ENCODE measurements at regions not wholly inside any gene's neighbourhood (a gene's known extent, or its start where the extent isn't known, plus 50 kb on each side); places are given as distances from the start of the nearest gene placed in this dataset.
"Not testable (repeated sequence)": the region's sequence is repeated elsewhere in the genome, so short reads cannot be mapped to it uniquely, and the experiment has no call there.

DNA sequence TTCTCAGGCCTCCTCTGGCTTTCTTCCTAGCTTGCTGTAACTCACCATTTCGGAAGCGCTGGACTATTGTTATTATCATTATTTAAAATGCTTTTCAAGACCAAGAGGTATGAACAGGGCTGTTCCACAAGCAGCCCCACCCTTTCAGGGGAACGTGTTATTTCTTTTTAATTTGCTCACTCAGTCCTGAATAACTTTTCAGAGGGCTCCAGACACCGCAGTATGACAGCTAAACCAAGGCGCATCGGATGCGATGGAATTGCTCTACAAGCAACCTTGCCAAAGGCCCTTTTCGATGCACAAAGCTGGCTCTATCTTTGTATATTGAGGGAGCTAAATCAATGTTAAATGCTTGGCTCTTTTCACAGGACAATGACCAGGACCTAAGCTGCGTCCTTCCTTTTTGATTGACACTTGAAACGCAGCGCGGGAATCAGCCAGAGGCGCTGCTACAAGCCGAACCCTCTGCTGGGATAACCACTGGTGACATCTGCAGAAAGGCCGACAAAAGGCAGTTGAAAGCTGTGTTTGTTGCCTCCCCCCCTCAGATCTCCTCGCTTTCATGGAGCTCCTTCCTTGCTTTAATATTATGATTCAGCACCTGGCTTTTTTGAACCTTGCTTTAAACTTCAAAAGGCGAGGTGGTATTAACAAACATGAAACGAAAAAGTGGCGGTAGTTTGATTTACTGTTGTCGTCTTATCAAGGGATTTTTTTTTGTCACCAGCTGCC is 204.7 kb upstream of the PROX1 start:
- no peak for DNase-seq (ENCODE audit: low read depth)

GRCh38 chr1:213783893-213784292 is 203.9 kb upstream of the PROX1 start:
- no peak for DNase-seq (ENCODE audit: low read depth)

DNA sequence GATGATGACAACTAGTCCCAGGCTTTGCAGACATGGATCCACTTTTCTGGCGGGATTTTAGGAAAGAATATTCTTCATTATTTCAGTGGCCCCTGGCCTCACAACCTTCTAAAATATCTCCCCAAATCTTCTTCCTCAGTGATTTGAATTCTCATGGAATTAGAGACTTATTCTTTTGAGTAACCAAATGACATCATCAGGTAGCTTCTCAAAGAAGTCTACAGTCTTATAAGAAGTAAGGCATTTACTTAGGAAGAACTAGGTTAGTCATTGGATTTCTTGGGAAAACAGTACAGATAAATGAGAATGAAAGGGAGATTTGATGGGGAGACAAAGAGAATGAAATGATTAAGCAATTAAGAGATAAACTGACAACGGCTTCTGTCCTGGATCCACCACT is 201.1 kb upstream of the PROX1 start:
- DNase-seq (ENCODE audit: low read depth), result no peak

DNA sequence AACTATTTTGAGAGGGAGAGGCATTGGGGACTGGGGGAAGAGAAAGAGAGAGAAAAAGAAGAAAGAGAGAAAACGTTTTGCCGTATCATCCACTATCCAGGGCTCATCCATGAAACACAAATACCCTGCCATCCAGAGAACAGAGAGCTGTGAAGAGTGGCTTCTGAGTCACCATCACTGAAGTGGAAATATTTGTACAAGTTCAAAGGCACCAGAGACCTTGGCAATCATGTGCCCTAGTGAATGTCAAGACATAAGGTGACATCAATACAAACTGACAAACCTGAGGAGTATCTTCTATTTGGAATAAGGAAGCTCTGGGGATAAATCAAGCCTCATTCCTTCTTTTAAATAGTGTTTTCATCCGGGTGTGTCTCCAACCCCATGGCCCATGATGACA is 197.2 kb upstream of the PROX1 start:
- no peak for DNase-seq (ENCODE audit: low read depth)

DNA sequence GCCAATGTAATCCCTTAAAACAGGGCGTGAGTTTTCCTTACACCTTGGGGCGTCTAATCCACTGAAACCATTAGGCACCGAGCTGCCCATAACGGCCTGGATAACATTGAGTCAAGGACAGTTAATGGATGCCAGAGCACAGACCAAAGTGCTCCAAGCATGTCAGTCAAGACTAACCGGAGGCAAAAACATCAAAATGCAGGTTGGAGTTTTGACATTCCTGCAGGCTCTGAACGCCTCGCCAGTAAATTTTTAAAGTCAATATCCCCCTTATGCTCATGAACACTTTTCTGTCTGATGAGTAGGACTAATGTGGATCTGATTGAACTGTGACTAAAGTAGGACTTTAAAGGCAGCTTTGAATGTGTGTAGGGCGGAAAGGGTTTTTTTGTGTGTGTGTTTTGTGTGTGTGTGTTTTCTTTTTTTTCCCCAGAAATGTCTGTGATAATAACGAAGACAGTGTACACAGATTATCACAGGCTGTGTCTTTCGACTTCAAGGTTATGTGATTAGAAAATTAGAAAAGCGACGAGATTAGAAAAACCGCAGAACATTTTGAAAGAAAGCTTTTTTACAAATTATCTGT is 194.2 kb upstream of the PROX1 start:
- DNase-seq (ENCODE audit: low read depth), result no peak

DNA sequence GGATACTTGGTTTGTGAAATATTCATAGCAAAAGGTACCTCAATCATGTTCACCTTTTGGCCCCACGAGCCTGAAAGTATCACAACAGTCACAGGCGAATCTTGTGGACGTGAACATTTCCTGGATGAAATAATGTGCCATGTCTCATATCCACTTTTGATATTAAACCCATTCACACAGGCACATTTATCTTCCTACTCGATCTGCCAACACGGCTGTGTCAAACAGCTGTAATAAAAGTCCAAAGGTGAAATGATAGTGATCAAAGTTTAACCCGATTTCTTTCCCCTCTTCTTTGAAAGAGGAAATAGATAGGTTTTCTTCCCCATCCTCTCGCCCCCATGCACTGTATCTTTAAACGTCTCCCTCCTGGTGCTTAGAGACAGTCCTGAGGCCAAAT is 191.2 kb upstream of the PROX1 start:
- no peak for DNase-seq (ENCODE audit: low read depth)

DNA sequence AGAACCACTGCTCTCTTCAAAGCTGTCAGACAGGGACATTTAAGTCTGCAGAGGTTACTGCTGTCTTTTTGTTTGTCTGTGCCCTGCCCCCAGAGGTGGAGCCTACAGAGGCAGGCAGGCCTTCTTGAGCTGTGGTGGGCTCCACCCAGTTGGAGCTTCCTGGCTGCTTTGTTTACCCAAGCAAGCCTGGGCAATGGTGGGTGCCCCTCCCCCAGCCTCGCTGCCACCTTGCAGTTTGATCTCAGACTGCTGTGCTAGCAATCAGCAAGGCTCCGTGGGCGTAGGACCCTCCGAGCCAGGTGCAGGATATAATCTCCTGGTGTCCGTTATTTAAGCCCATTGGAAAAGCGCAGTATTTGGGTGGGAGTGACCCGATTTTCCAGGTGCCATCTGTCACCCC is 179.5 kb upstream of the PROX1 start:
- DNase-seq (ENCODE audit: low read depth), result not testable (repeated sequence)

DNA sequence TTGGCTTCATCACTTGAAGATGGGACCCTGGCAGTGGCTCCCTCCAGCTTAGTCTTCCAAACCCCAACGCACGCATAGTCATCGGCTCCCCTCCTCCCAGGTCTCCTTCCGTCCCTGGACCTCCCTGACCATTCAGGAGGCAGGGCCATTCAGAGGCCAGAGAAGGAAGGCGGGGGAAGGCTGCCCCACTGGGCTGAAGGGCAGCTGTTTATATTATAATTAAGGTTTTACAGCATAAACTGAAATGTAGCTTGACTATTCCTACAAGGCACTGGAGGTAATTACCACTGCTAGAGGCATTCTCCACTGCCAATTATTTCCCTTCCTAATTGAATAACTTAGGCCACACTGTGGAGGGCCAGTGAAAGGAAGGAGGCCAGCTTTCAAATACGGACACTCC is 170.6 kb upstream of the PROX1 start:
- no peak for DNase-seq (ENCODE audit: low read depth)

- no peak for DNase-seq (ENCODE audit: low read depth)
Measured at GRCh38 chr1:213820362-213821149, 167.2 kb upstream of the PROX1 start.

DNA sequence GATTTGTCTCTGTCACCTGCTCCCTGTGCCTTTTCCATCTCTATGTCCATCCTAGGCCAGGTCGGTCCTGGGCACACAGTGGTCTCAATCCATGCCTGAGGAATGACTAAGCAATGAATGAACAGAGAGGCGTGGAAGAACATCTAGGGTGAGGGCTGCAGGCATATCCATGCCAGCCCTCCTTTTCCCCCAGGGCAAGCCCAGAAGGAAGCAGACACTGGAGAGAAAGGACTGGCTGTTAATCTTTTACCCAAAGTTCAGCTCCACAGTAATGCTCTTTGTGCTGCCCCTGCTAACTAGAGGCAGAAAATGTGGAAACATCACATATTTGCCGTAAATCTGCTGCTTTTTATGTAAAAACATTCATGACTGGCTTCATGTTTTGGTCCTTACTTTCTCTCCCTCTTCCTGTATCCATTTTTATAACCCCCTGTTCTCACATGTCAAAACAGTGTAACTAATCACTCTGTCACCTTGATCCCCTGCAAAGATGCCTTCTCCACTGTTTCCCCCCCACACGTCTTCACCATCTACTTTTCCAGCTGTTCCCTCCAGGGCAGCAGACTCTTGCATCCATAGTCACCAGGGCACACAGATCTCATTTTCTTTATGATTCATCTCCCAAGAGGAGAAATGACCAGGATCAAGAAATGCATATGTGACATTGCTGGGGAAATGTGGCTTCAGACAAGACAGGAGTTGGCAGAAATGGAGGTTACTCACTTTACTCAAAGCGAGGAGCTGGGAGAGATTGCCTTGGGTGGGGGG is 166.4 kb upstream of the PROX1 start:
- DNase-seq (ENCODE audit: low read depth), result no peak

- DNase-seq (ENCODE audit: low read depth), result no peak
Measured at GRCh38 chr1:213821943-213822334, 165.8 kb upstream of the PROX1 start.

DNA sequence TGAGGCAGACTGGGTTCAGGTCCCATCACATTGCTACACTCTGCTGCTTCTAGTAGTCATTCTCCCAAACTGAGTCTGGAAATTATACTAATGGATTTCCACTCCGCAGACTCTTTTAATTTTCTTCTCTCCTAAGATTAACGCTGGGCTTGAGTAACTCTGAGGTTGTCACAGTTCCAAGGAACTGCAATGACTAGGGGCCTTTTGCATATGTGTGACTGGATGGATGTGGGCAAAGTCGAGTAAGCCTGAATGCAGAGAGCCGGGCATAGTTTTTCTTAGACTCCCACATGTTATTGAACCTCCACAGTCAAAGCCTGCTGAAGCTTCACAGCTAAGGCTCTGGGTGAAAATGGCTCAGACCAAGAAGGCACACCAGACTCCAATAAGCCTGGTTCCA is 160.9 kb upstream of the PROX1 start:
- no peak for DNase-seq (ENCODE audit: low read depth)

- DNase-seq (ENCODE audit: low read depth), result no peak
Measured at GRCh38 chr1:213828867-213829266, 158.9 kb upstream of the PROX1 start.

DNA sequence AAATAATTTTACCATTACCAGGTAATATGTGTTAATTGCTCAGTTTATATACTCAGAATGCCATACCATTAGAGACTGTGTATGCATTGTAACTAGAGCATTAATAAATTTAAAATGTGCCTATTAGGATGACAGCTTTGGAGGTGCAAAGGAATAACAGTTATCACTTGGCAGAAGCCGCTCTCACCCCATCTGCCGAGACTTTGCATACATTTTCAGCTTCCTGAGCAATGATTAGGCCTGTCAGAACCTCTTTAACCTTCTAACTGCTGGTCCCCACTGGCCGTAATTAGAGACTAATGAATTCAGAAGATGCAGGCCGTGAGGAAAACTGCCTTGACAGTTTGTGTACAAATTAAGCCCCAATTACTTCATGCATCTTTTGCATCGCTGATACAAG is 158.0 kb upstream of the PROX1 start:
- no peak for DNase-seq (ENCODE audit: low read depth)

DNA sequence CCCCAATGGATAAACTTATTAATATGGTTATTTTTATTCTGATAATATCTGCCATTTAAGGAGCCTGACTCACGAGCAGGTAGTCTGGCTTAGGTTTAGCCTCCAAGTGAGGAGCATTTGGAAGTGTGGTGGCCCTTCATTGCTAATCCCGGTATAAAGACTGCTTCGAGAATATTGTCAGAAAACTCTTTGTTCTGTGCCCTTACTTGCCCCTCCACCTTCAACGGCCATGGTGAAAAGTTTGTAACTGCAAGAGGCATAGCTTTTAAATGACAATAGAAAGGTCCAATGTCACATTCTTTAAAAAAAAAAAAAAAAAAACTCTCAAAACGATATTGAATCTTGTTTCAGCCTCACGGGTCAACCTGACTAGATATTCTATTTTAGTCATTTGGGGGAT is 157.4 kb upstream of the PROX1 start:
- no peak for DNase-seq (ENCODE audit: low read depth)

DNA sequence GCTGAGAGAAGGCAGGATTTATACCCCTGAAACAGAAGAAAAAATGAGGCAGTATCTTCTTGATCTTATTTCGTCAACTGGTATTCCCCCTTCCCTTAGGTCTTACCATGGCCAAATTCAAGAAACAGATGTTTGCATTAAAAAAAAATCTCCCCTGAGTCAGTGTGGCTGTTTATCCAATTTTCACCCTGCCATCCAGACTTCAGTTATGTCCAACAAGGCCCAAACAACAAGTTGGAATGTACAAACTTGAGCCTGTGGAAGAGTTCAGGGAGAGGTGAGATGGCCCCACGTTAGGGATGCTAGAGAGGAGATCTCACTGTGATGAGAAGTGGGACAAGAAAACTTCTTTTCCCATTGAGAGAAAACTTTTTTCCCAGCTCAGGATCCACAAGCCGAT is 147.2 kb upstream of the PROX1 start:
- DNase-seq (ENCODE audit: low read depth), result no peak

GRCh38 chr1:213844632-213845031 is 143.1 kb upstream of the PROX1 start:
- DNase-seq (ENCODE audit: low read depth), result no peak

DNA sequence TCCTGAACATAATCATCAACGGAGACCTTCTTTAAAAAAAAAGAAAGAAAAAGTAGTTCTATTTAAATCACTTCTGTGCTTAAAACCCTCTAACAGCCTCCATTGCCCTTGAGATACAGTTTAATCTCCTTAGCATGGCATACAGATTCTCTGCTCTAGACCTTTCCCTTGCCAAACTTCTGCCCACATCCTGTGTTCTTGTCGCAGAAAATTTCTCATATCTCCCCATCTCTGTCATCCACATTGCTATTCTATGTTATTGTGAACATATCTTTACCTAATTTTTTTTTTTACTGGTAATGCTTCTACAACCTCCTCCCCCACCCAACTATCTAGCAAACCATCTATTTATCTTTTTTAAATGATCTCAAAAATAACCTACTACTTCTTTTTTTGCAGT is 135.7 kb upstream of the PROX1 start:
- no peak for DNase-seq (ENCODE audit: low read depth)

DNA sequence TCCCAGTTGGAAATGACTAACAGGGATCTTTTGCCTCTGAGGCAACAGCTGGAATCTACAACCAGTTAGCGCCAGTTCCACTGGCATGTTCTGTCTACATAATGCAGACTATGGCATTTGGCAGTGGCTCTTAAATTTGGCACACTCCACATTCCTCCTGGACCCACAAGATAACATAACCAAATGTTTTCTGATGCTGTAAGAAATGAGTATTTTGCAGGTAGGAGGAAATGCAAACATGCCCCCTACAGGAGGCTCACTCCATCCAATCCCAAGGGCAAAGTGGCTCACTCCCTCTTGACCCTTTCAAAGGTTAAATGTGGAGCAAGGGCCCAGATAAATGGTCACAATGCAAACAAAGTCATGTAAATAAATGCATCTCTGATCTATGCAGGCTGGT is 129.2 kb upstream of the PROX1 start:
- no peak for DNase-seq (ENCODE audit: low read depth)

DNA sequence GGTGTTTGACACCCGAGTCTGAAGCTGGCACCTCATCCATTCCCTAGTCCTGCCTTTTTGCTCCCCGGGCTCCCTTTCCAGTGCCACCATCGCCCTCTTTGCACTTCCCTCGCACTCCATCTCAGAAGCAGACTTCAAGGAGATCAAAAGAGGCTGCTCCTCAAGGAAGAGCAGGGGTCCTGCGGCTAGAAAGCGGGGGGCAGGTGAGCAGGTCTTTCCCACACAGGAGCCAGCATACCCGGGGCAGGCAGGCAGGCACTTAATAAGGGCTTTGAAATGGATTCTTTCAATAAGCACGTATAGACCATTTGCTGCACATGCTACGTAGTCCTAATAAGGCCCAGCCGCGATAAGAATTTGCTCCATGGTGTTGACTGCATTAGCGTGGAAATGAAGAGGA is 125.9 kb upstream of the PROX1 start:
- DNase-seq (ENCODE audit: low read depth), result no peak

DNA sequence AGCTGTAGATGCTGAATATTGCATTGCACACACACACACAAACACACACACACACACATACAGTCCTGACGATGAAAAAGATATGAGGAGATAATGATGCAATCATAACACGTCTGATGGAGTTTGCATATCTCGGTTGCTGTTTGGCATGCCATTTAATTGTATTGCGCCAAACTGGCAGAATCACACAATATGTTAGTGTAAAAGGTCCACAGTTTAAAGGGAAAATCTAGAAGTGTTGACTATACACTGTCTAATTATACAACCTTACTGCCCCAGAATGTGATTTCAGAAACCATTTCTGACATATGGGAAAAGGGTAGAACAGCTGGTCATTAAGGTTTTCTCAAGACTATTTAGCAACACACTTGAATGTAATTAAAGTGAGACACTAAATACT is 123.7 kb upstream of the PROX1 start:
- no peak for DNase-seq (ENCODE audit: low read depth)

DNA sequence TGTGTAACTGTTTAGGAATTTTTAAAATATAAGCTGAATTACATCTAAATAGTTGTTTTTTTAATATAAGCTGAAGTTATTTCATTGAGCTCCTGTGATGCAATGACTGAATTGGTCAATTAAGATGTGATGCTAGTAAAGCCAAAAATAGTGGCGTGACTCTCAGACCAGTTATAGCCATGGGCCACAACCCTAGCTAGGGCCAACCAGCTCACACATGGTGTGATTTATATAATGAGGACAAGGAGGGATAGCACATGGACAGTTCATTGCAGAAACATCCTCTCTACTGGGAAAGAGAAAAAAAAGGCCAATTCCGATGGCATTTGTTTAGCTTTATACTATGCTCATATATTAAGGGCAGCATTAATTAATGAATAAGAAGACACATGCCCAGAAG is 119.3 kb upstream of the PROX1 start:
- DNase-seq (ENCODE audit: low read depth), result no peak

GRCh38 chr1:213871179-213871578 is 116.6 kb upstream of the PROX1 start:
- no peak for DNase-seq (ENCODE audit: low read depth)

All from EH (cell line).